ENCODE measurements at regions not wholly inside any gene's neighbourhood (a gene's known extent, or its start where the extent isn't known, plus 50 kb on each side); places are given as distances from the start of the nearest gene placed in this dataset.

- H3K4me3 Mint-ChIP-seq = no peak overlapping the region
- Histone ChIP-seq H3K27me3 (ENCODE audit: control insufficient read depth, insufficient read depth, low read length) (peaks cover 10% of the 10 kb centered on the region), H3K36me3 (ENCODE audit: control insufficient read depth, insufficient read depth, low read length) (no peaks in the 10 kb centered on the region), H3K4me1 (ENCODE audit: control insufficient read depth, insufficient read depth, low read length, poor library complexity, severe bottlenecking) (no peaks in the 10 kb centered on the region), H3K4me3 (ENCODE audit: low read depth, low read length) (no peak overlapping the region), H3K27ac (ENCODE audit: insufficient read depth, low read length, poor library complexity, severe bottlenecking) (no peak overlapping the region), H3K9me3 (ENCODE audit: control insufficient read depth in 2 of 2, low read length in 2 of 2) (no peaks in the 10 kb centered on the region)
- H3K9me3 Mint-ChIP-seq = peaks cover 0 to 2% (median 0%) of the 10 kb centered on the region in 7 donors
- ATAC-seq (ENCODE audit: low read depth in 2 of 2) = no peak
- H3K36me3 Mint-ChIP-seq = no peaks in the 10 kb centered on the region
- H3K4me1 Mint-ChIP-seq = no peaks in the 10 kb centered on the region
- no peak for DNase-seq
- peaks cover 50% of the 10 kb centered on the region for H3K27me3 Mint-ChIP-seq
- no peak overlapping the region for H3K27ac Mint-ChIP-seq
Measured at GRCh38 chr2:172296267-172297046, 130.9 kb upstream of the ITGA6 start.

GRCh38 chr2:172297531-172297930 lies 129.9 kb upstream of the ITGA6 start:
- Histone ChIP-seq H3K36me3 (ENCODE audit: control insufficient read depth, insufficient read depth, low read length) (no peaks in the 10 kb centered on the region), H3K27ac (ENCODE audit: insufficient read depth, low read length, poor library complexity, severe bottlenecking) (no peak overlapping the region), H3K4me1 (ENCODE audit: control insufficient read depth, insufficient read depth, low read length, poor library complexity, severe bottlenecking) (no peaks in the 10 kb centered on the region), H3K27me3 (ENCODE audit: control insufficient read depth, insufficient read depth, low read length) (peaks cover 16% of the 10 kb centered on the region), H3K4me3 (ENCODE audit: low read depth, low read length) (no peak overlapping the region), H3K9me3 (ENCODE audit: control insufficient read depth in 2 of 2, low read length in 2 of 2) (no peaks in the 10 kb centered on the region)
- Mint-ChIP-seq H3K4me1 (no peaks in the 10 kb centered on the region), H3K4me3 (no peak overlapping the region), H3K27me3 (peaks cover 46% of the 10 kb centered on the region), H3K36me3 (no peaks in the 10 kb centered on the region), H3K9me3 (peaks cover 0 to 2% (median 0%) of the 10 kb centered on the region in 7 donors), H3K27ac (no peak overlapping the region)
- DNase-seq (no peak), ATAC-seq (ENCODE audit: low read depth in 2 of 2) (no peak)

DNA sequence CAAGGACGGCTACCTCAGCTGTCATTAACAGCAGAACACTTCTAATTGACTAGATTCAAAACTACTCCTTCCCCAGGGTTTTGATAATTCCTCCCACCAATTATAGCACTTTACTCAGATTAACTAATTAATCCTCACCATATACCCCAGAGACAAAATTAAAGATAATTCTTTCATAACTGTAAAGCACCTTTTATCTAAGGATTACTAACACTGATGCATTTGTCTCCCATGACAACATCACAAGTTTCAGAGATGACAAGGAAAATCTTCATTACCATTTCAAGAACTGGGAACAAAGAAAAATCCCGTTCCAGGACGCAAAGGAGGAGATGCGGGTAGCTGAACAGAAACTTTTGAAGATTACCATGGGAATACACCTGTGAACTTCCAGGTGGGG lies 129.4 kb upstream of the ITGA6 start:
- H3K9me3 Mint-ChIP-seq = peaks cover 0 to 2% (median 0%) of the 10 kb centered on the region in 7 donors
- ATAC-seq (ENCODE audit: low read depth in 2 of 2) = no peak
- H3K36me3 Mint-ChIP-seq = no peaks in the 10 kb centered on the region
- no peaks in the 10 kb centered on the region for H3K36me3 ChIP-seq (ENCODE audit: control insufficient read depth, insufficient read depth, low read length)
- H3K27ac Mint-ChIP-seq = no peak overlapping the region
- no peak overlapping the region for H3K27ac ChIP-seq (ENCODE audit: insufficient read depth, low read length, poor library complexity, severe bottlenecking)
- no peak overlapping the region for H3K4me3 ChIP-seq (ENCODE audit: low read depth, low read length)
- H3K4me3 Mint-ChIP-seq = no peak overlapping the region
- peaks cover 16% of the 10 kb centered on the region for H3K27me3 ChIP-seq (ENCODE audit: control insufficient read depth, insufficient read depth, low read length)
- H3K4me1 Mint-ChIP-seq = no peaks in the 10 kb centered on the region
- DNase-seq = no peak
- H3K9me3 ChIP-seq (ENCODE audit: control insufficient read depth in 2 of 2, low read length in 2 of 2) = no peaks in the 10 kb centered on the region
- H3K27me3 Mint-ChIP-seq = peaks cover 46% of the 10 kb centered on the region
- no peaks in the 10 kb centered on the region for H3K4me1 ChIP-seq (ENCODE audit: control insufficient read depth, insufficient read depth, low read length, poor library complexity, severe bottlenecking)

GRCh38 chr2:172299741-172300140 lies 127.6 kb upstream of the ITGA6 start:
- ATAC-seq (ENCODE audit: low read depth in 2 of 2) = no peak
- Mint-ChIP-seq H3K4me3 (no peak overlapping the region), H3K27ac (no peak overlapping the region), H3K4me1 (no peaks in the 10 kb centered on the region), H3K9me3 (peaks cover 0 to 2% (median 0%) of the 10 kb centered on the region in 7 donors), H3K27me3 (peaks cover 44% of the 10 kb centered on the region), H3K36me3 (no peaks in the 10 kb centered on the region)
- DNase-seq = no peak
- Histone ChIP-seq H3K4me3 (ENCODE audit: low read depth, low read length) (no peak overlapping the region), H3K27ac (ENCODE audit: insufficient read depth, low read length, poor library complexity, severe bottlenecking) (no peak overlapping the region), H3K27me3 (ENCODE audit: control insufficient read depth, insufficient read depth, low read length) (peaks cover 16% of the 10 kb centered on the region), H3K36me3 (ENCODE audit: control insufficient read depth, insufficient read depth, low read length) (no peaks in the 10 kb centered on the region), H3K4me1 (ENCODE audit: control insufficient read depth, insufficient read depth, low read length, poor library complexity, severe bottlenecking) (no peaks in the 10 kb centered on the region), H3K9me3 (ENCODE audit: control insufficient read depth in 2 of 2, low read length in 2 of 2) (no peaks in the 10 kb centered on the region)

DNA sequence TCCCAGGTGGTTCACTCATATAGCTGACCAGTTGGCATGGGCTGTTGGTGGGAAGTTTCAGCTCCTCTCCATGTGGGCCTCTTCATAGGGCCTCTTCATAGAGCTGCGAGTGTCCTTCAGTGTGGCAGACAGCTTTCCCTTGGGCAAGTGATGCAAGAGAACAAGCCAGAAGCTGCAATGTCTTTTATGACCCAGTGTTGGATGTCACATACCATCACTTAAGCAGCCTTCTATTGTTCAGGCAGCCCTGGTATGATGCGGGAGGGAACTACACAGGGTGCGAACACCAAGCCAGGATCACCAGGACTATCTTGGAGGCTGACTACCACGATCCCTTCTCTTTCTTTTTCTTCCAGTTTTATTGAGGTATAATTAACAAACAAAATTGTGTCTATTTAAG lies 126.5 kb upstream of the ITGA6 start:
- H3K4me3 ChIP-seq (ENCODE audit: low read depth, low read length) = no peak overlapping the region
- H3K4me3 Mint-ChIP-seq = no peak overlapping the region
- H3K27me3 Mint-ChIP-seq = peaks cover 40% of the 10 kb centered on the region
- H3K4me1 ChIP-seq (ENCODE audit: control insufficient read depth, insufficient read depth, low read length, poor library complexity, severe bottlenecking) = no peaks in the 10 kb centered on the region
- H3K36me3 Mint-ChIP-seq = no peaks in the 10 kb centered on the region
- peaks cover 18% of the 10 kb centered on the region for H3K27me3 ChIP-seq (ENCODE audit: control insufficient read depth, insufficient read depth, low read length)
- H3K9me3 Mint-ChIP-seq = peaks cover 0 to 2% (median 0%) of the 10 kb centered on the region in 7 donors
- no peak for DNase-seq
- H3K27ac ChIP-seq (ENCODE audit: insufficient read depth, low read length, poor library complexity, severe bottlenecking) = no peak overlapping the region
- no peaks in the 10 kb centered on the region for H3K36me3 ChIP-seq (ENCODE audit: control insufficient read depth, insufficient read depth, low read length)
- H3K27ac Mint-ChIP-seq = no peak overlapping the region
- ATAC-seq (ENCODE audit: low read depth in 2 of 2) = no peak
- no peaks in the 10 kb centered on the region for H3K9me3 ChIP-seq (ENCODE audit: control insufficient read depth in 2 of 2, low read length in 2 of 2)
- H3K4me1 Mint-ChIP-seq = no peaks in the 10 kb centered on the region

DNA sequence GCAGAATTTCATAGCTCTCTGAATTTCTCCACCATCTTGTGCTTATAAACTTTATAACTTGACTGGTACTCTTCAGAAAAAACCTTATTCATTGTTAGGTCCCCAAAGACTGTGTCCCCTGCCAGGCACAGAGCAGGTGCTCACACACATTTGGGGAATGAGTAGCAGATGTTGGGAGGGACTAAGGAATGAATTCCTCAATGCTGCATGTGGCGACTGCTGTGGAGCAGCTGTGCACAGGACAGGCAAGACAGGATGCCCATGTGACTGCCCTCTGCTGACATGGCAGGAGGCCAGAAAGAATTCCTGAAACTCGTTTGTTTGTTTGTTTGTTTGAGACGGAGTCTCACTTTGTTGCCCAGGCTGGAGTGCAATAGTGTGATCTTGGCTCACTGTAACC lies 122.3 kb upstream of the ITGA6 start:
- Mint-ChIP-seq H3K27ac (no peak overlapping the region), H3K9me3 (peaks cover 0 to 3% (median 0%) of the 10 kb centered on the region in 7 donors), H3K36me3 (no peaks in the 10 kb centered on the region), H3K4me1 (no peaks in the 10 kb centered on the region), H3K27me3 (peaks cover 22% of the 10 kb centered on the region), H3K4me3 (no peak overlapping the region)
- Histone ChIP-seq H3K4me1 (ENCODE audit: control insufficient read depth, insufficient read depth, low read length, poor library complexity, severe bottlenecking) (no peaks in the 10 kb centered on the region), H3K4me3 (ENCODE audit: low read depth, low read length) (no peak overlapping the region), H3K27ac (ENCODE audit: insufficient read depth, low read length, poor library complexity, severe bottlenecking) (no peak overlapping the region), H3K27me3 (ENCODE audit: control insufficient read depth, insufficient read depth, low read length) (peaks cover 12% of the 10 kb centered on the region), H3K9me3 (ENCODE audit: control insufficient read depth in 2 of 2, low read length in 2 of 2) (no peaks in the 10 kb centered on the region), H3K36me3 (ENCODE audit: control insufficient read depth, insufficient read depth, low read length) (no peaks in the 10 kb centered on the region)
- ATAC-seq (ENCODE audit: low read depth in 2 of 2) = no peak
- no peak for DNase-seq

DNA sequence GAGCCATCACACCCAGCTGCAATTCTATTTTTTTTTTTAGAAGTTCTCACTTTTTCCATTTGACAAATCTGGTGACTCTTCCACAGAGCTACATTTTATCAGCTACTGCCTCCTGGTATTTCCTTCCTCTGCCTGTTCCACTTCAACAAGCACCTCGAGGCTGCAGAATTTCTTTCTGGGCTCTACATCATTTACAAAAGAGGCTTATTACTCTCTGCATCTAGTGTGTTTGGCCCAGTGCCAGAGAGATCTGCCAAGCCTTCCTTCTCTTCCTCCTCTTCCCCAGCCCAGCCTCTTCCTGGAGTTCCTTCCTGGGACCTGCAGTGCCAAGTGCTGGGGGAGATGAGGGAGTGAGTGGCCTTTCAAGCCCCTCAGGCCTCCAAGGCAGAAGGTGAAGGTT lies 119.6 kb upstream of the ITGA6 start:
- H3K4me1 Mint-ChIP-seq = no peaks in the 10 kb centered on the region
- no peaks in the 10 kb centered on the region for H3K36me3 ChIP-seq (ENCODE audit: control insufficient read depth, insufficient read depth, low read length)
- peaks cover 2% of the 10 kb centered on the region for H3K27me3 ChIP-seq (ENCODE audit: control insufficient read depth, insufficient read depth, low read length)
- no peaks in the 10 kb centered on the region for H3K9me3 ChIP-seq (ENCODE audit: control insufficient read depth in 2 of 2, low read length in 2 of 2)
- no peak overlapping the region for H3K27ac Mint-ChIP-seq
- peaks cover 0 to 1% (median 0%) of the 10 kb centered on the region in 7 donors for H3K9me3 Mint-ChIP-seq
- H3K4me3 ChIP-seq (ENCODE audit: low read depth, low read length) = no peak overlapping the region
- ATAC-seq (ENCODE audit: low read depth in 2 of 2) (no peak), DNase-seq (no peak)
- no peak overlapping the region for H3K4me3 Mint-ChIP-seq
- peaks cover 16% of the 10 kb centered on the region for H3K27me3 Mint-ChIP-seq
- H3K27ac ChIP-seq (ENCODE audit: insufficient read depth, low read length, poor library complexity, severe bottlenecking) = no peak overlapping the region
- no peaks in the 10 kb centered on the region for H3K4me1 ChIP-seq (ENCODE audit: control insufficient read depth, insufficient read depth, low read length, poor library complexity, severe bottlenecking)
- H3K36me3 Mint-ChIP-seq = no peaks in the 10 kb centered on the region

GRCh38 chr2:172308253-172308935 lies 119.0 kb upstream of the ITGA6 start:
- DNase-seq = no peak

More at GRCh38 chr2:172308253-172308935, 119.0 kb upstream of the ITGA6 start:
- Mint-ChIP-seq H3K4me1 (no peaks in the 10 kb centered on the region), H3K27ac (no peak overlapping the region), H3K27me3 (peaks cover 16% of the 10 kb centered on the region), H3K36me3 (no peaks in the 10 kb centered on the region), H3K9me3 (peaks cover 0 to 1% (median 0%) of the 10 kb centered on the region in 7 donors), H3K4me3 (no peak overlapping the region)
- Histone ChIP-seq H3K4me1 (ENCODE audit: control insufficient read depth, insufficient read depth, low read length, poor library complexity, severe bottlenecking) (no peaks in the 10 kb centered on the region), H3K36me3 (ENCODE audit: control insufficient read depth, insufficient read depth, low read length) (no peaks in the 10 kb centered on the region), H3K4me3 (ENCODE audit: low read depth, low read length) (no peak overlapping the region), H3K27me3 (ENCODE audit: control insufficient read depth, insufficient read depth, low read length) (peaks cover 2% of the 10 kb centered on the region), H3K9me3 (ENCODE audit: control insufficient read depth in 2 of 2, low read length in 2 of 2) (no peaks in the 10 kb centered on the region), H3K27ac (ENCODE audit: insufficient read depth, low read length, poor library complexity, severe bottlenecking) (no peak overlapping the region)
- no peak for ATAC-seq (ENCODE audit: low read depth in 2 of 2)
